ENCODE measurements at regions not wholly inside any gene's neighbourhood (a gene's known extent, or its start where the extent isn't known, plus 50 kb on each side); places are given as distances from the start of the nearest gene placed in this dataset.

GRCh38 chr4:155616117-155616516 is 50.5 kb upstream of the GUCY1A1 start:
- DNase-seq: no peak

- DNase-seq: no peak
Observed at GRCh38 chr4:155615081-155615887, 51.4 kb upstream of the GUCY1A1 start.

- no peak for DNase-seq
Observed at GRCh38 chr4:155614111-155614762, 52.4 kb upstream of the GUCY1A1 start.

GRCh38 chr4:155612074-155612473 is 54.6 kb upstream of the GUCY1A1 start:
- no peak for DNase-seq

GRCh38 chr4:155611501-155611900 is 55.1 kb upstream of the GUCY1A1 start:
- DNase-seq: no peak

GRCh38 chr4:155610143-155610542 is 56.5 kb upstream of the GUCY1A1 start:
- no peak for DNase-seq

- no peak for DNase-seq
Observed at GRCh38 chr4:155609455-155610059, 57.1 kb upstream of the GUCY1A1 start.

GRCh38 chr4:155608225-155608885 is 58.3 kb upstream of the GUCY1A1 start:
- DNase-seq: no peak

GRCh38 chr4:155607481-155607880 is 59.2 kb upstream of the GUCY1A1 start:
- DNase-seq: no peak

- no peak for DNase-seq
Observed at GRCh38 chr4:155604718-155605626, 61.7 kb upstream of the GUCY1A1 start.

- DNase-seq: no peak
Observed at GRCh38 chr4:155603360-155603891, 63.2 kb upstream of the GUCY1A1 start.

GRCh38 chr4:155602351-155603140 is 64.1 kb upstream of the GUCY1A1 start:
- no peak for DNase-seq

GRCh38 chr4:155600244-155600643 is 66.4 kb upstream of the GUCY1A1 start:
- no peak for DNase-seq

- DNase-seq: no peak
Observed at GRCh38 chr4:155599596-155599995, 67.1 kb upstream of the GUCY1A1 start.

GRCh38 chr4:155599085-155599484 is 67.6 kb upstream of the GUCY1A1 start:
- DNase-seq: no peak

- DNase-seq: no peak
Observed at GRCh38 chr4:155597933-155598451, 68.7 kb upstream of the GUCY1A1 start.

GRCh38 chr4:155597281-155597680 is 69.4 kb upstream of the GUCY1A1 start:
- no peak for DNase-seq

GRCh38 chr4:155593793-155594192 is 72.9 kb upstream of the GUCY1A1 start:
- DNase-seq: no peak

GRCh38 chr4:155592938-155593297 is 73.7 kb upstream of the GUCY1A1 start:
- DNase-seq: no peak

GRCh38 chr4:155592179-155592937 is 74.3 kb upstream of the GUCY1A1 start:
- no peak for DNase-seq
